Heart left ventricle (tissue), 16 donors: ENCODE measurements at regions not wholly inside any gene's neighbourhood (a gene's known extent, or its start where the extent isn't known, plus 50 kb on each side); places are given as distances from the start of the nearest gene placed in this dataset.

Experiments used
- ATAC-seq, 4 donors: fragments of 200-7000 bp; cut with Tn5 transposase; one replicate each; pipeline ENCODE4 v1.9.1; 2020 to 2022; ENCODE audit warnings: moderate library complexity in 4 of 4, mild to moderate bottlenecking in 3 of 4, moderate number of reproducible peaks in 1 of 4
- DNase-seq, 5 donors: peaks; one replicate each; pipeline ENCODE4 v3.0.0-alpha.2; 2020
- H3K27ac ChIP-seq, 12 donors: fragments of 200-600 bp; sonication (generic) in 4 of 12; one replicate each; pipeline versions ENCODE4 v1.5.0 to v1.8.0; 2016 to 2022; ENCODE audit warnings: mild to moderate bottlenecking in 2 of 12
- H3K27me3 ChIP-seq, 9 donors: fragments of 200-600 bp; sonication (generic) in 2 of 9; one replicate each; pipeline versions ENCODE4 v1.5.1 to v1.8.0; 2016 to 2022; ENCODE audit warnings: mild to moderate bottlenecking in 3 of 9
- H3K36me3 ChIP-seq, 9 donors: fragments of 200-600 bp; sonication (generic) in 2 of 9; one replicate each; pipeline versions ENCODE4 v1.5.0 to v1.8.0; 2018 to 2022; ENCODE audit warnings: mild to moderate bottlenecking in 2 of 9
- H3K4me1 ChIP-seq, 12 donors: fragments of 200-600 bp; sonication (generic) in 4 of 12; one replicate each; pipeline versions ENCODE4 v1.5.0 to v1.8.0; 2016 to 2022; ENCODE audit warnings: mild to moderate bottlenecking in 3 of 12
- H3K4me3 ChIP-seq, 12 donors: fragments of 200-600 bp; sonication (generic) in 4 of 12; one replicate each; pipeline versions ENCODE4 v1.5.0 to v1.8.0; 2017 to 2022; ENCODE audit warnings: mild to moderate bottlenecking in 9 of 12, moderate library complexity in 4 of 12
- H3K9me3 ChIP-seq, 12 donors: fragments of 200-600 bp; sonication (generic) in 4 of 12; one replicate each; pipeline versions ENCODE4 v1.5.0 to v1.8.0; 2016 to 2022; ENCODE audit warnings: mild to moderate bottlenecking in 1 of 12
- POLR2A ChIP-seq, 2 donors: fragments of 450-650 bp; IDR thresholded peaks; one replicate each; pipeline ENCODE4 v1.6.1; 2017; ENCODE audit warnings: antibody characterized with exemption in 2 of 2, mild to moderate bottlenecking in 2 of 2, moderate library complexity in 2 of 2
- WGBS, 4 donors: extraction: QIAGEN DNeasy Blood & Tissue Kit in 2 of 4; methylation state at CpG; one replicate each; pipeline versions ENCODE4 v1.1.5 to v1.1.7; 2013 to 2018; 5-methylcytosine and 5-hydroxymethylcytosine counted together
- intact Hi-C, 10 donors: fragments of 100-400 bp; cut with DNase I; formaldehyde crosslinking; loops; one replicate each; pipeline versions ENCODE4 v1.11.1 to v1.14.2; 2022
- TF ChIP-seq, protein P1 (sequence below), 12 donors: fragments of 200-600 bp; sonication (generic) in 4 of 12; IDR thresholded peaks; one replicate each; pipeline versions ENCODE4 v1.5.0 to v1.8.0; 2018 to 2022; ENCODE audit warnings: antibody characterized with exemption in 12 of 12, mild to moderate bottlenecking in 5 of 12
- donor health status: ischemic (EF 13 %, LVEDD 7.1; RV severe dilation, severe dysfunction).
- donor health status: healthy with polysubstance abuse.
- donor health status: DM: no; HTN: yes; CAD: no.
- donor health status: DM: no; HTN: no; CAD: no.
- donor health status: ischemic (EF 25% LVEDD 6.9; RV normal size, moderate dysfunction).
- donor health status: ischemic (EF 25% LVEDD 5.7; RV mildly dilated, moderate dysfunction).
- donor health status: healthy.
- donor health status: DM: yes; HTN: yes; CAD: no.
- donor health status: ischemic (EF 35%, LVEDD 5.7; RV mildly dilated, moderate dysfunction).
- donor health status: nonischemic (EF 11% LVEDD 7.7; RV severe dilation, severe dysfunction).
- donor health status: DM: yes; HTN: yes; CAD: no.
- donor health status: PGD.
- donor health status: ischemic (EF 29% LVEDD 5.4; RV normal size, mild dysfunction).
- donor health status: nonischemic (EF 23%, LVEDD 6.1; RV moderate dilation, normal function).

DNA sequence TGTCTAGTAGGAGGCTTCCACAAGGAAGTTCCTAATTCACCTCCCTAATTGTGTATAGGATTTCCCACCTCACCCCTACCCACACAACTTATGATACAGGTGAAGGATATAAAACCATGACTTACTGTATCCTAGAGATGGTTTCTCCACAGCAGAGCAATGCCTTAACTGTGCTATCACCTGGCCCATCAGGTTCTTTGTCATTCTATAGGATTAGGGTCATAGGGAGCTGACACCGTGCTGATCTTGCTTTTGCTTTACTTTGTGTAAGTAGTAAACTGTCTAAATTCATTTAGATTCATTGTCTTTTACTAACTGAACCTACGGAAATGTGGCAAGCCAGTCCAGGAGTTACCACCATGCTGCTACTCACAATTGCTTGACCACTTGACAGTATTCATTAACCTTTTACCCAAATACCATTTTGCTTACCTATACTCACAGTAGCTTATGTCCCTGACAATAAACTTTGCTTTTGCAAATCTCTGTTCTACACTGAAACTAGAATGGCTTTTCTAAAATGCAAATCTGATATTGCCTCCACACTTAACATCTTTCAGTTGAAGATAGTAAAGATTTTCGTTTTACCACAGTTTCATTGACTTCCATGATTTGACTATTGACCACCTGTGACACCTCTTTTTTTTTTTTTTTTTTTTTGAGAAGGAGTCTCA is 147.6 kb downstream of the IFI44 start:
- no peak for ATAC-seq
- H3K27me3 ChIP-seq, result no peaks in the 10 kb centered on the region
- intact Hi-C loops, result no loop called here
- no peak for DNase-seq
- peaks cover 0 to 4% (median 0%) of the 10 kb centered on the region in 12 donors for H3K9me3 ChIP-seq
- H3K4me1 ChIP-seq, result no peaks in the 10 kb centered on the region
- no peak overlapping the region for H3K4me3 ChIP-seq
- H3K36me3 ChIP-seq, result no peaks in the 10 kb centered on the region
- TF ChIP-seq, protein P1, sequence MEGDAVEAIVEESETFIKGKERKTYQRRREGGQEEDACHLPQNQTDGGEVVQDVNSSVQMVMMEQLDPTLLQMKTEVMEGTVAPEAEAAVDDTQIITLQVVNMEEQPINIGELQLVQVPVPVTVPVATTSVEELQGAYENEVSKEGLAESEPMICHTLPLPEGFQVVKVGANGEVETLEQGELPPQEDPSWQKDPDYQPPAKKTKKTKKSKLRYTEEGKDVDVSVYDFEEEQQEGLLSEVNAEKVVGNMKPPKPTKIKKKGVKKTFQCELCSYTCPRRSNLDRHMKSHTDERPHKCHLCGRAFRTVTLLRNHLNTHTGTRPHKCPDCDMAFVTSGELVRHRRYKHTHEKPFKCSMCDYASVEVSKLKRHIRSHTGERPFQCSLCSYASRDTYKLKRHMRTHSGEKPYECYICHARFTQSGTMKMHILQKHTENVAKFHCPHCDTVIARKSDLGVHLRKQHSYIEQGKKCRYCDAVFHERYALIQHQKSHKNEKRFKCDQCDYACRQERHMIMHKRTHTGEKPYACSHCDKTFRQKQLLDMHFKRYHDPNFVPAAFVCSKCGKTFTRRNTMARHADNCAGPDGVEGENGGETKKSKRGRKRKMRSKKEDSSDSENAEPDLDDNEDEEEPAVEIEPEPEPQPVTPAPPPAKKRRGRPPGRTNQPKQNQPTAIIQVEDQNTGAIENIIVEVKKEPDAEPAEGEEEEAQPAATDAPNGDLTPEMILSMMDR (IDR thresholded peaks at IDR 0.05), result no peak
- TF ChIP-seq POLR2A (IDR thresholded peaks at IDR 0.05), result no peak
- 45 to 63% (median 52%) methylated on average over 3 of the region's 3 CpGs for WGBS, 4 donors
- H3K27ac ChIP-seq, result no peak overlapping the region

DNA sequence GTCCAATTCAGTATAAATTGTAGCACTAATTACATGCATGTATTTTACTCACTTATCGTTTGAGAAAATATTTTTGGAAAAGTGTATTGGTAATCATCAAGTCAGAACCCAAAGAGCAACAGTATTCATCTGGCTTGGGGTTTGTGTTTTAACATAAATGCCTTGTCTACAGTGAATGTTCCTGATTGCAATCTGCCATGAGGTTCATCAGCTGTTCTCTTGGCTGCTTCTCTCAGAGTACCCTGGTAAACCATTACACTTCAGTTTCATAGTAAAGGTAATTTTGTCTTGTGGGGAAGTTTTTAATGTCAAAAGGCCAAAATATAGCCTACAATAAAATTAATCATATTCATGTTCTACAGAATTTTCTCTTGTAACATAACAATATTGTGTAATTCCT is 150.3 kb downstream of the IFI44 start:
- Histone ChIP-seq H3K27ac (no peak overlapping the region), H3K4me1 (no peaks in the 10 kb centered on the region), H3K27me3 (peaks cover 0 to 3% (median 0%) of the 10 kb centered on the region in 9 donors), H3K9me3 (no peaks in the 10 kb centered on the region), H3K4me3 (no peak overlapping the region), H3K36me3 (no peaks in the 10 kb centered on the region)
- TF ChIP-seq POLR2A (IDR thresholded peaks at IDR 0.05), result no peak
- TF ChIP-seq, protein P1 (IDR thresholded peaks at IDR 0.05), result no peak
- WGBS, 4 donors, result 72 to 84% (median 77%) methylated on average over 1 of the region's 1 CpG
- intact Hi-C loops, result no loop called here
- no peak for DNase-seq
- no peak for ATAC-seq

DNA sequence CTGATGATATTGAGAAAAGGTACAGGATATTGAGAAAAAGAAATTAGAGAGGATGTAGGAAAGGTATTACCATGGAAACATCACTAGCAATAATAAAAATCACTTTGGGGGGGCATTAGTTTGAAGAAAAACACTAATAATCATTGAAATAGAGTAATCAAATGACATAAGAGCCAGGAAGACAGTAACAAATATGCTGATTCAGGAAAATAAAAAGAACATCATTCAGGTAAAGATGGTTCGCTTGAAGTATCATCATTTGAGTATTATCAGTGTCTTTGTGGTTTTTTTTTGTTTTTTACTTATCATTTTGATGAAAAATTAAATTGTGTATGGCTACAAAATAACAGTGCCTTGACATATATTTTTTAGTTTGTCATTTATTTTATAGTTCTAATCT is 164.5 kb downstream of the IFI44 start:
- 64 to 86% (median 73%) methylated on average over 1 of the region's 1 CpG for WGBS, 4 donors
- no peaks in the 10 kb centered on the region for H3K27me3 ChIP-seq
- ATAC-seq, result no peak

DNA sequence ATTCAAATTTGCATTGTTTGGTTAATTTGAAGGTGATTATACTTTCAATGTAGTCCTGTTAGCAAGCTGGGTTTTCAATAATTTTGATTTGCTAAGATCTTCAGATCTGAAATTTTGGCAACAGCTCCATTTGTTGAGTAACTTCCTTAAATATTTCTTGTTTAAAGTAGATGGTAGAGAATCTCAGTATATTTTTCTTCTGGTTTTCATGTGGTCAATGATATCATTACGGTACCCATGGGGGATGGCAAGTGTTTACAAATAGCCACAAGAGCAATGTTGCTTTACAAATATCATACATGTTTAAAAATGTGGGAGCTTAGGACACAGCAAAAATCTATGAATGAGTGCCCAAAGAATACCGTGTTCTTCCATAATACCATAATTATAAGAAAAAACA is 175.9 kb downstream of the IFI44 start:
- H3K36me3 ChIP-seq, result no peaks in the 10 kb centered on the region
- no peaks in the 10 kb centered on the region for H3K9me3 ChIP-seq
- H3K4me1 ChIP-seq, result no peaks in the 10 kb centered on the region
- no peaks in the 10 kb centered on the region for H3K27me3 ChIP-seq
- TF ChIP-seq POLR2A (IDR thresholded peaks at IDR 0.05), result no peak
- TF ChIP-seq, protein P1 (IDR thresholded peaks at IDR 0.05), result no peak
- no peak for ATAC-seq
- no peak for DNase-seq
- H3K4me3 ChIP-seq, result no peak overlapping the region
- H3K27ac ChIP-seq, result no peak overlapping the region
- intact Hi-C loops, result no loop called here
- 78 to 90% (median 84%) methylated on average over 2 of the region's 2 CpGs for WGBS, 4 donors

More for the DNA sequence above, 164.5 kb downstream of the IFI44 start:
- DNase-seq, result no peak
- Histone ChIP-seq H3K27ac (no peak overlapping the region), H3K36me3 (no peaks in the 10 kb centered on the region), H3K9me3 (no peaks in the 10 kb centered on the region), H3K4me3 (no peak overlapping the region), H3K4me1 (no peaks in the 10 kb centered on the region)
- intact Hi-C loops, result no loop called here
- no peak for TF ChIP-seq POLR2A (IDR thresholded peaks at IDR 0.05)
- TF ChIP-seq, protein P1 (IDR thresholded peaks at IDR 0.05), result no peak
